Natural killer cell (primary cell): ENCODE measurements at regions not wholly inside any gene's neighbourhood (a gene's known extent, or its start where the extent isn't known, plus 50 kb on each side); places are given as distances from the start of the nearest gene placed in this dataset.

Experiments
- ATAC-seq, 3 donors: fragments of 150-1000 bp in 2 of 3; fragments of 200-7000 bp in 1 of 3; cut with Tn5 transposase; 1 replicate in 1 of 3; 2 replicates in 2 of 3; pipeline ENCODE4 v1.10.0; 2021; ENCODE audit warnings: mild to moderate bottlenecking in 2 of 3, moderate library complexity in 2 of 3
- DNase-seq, 2 donors: peaks; one replicate each; pipeline versions ENCODE4 v3.0.0 to v3.0.0-alpha.2; 2013 to 2021; ENCODE audit warnings: mixed read lengths in 1 of 2
- H3K27ac ChIP-seq: one replicate; pipeline ENCODE4 v1.5.1; 2013; ENCODE audit warnings: mild to moderate bottlenecking, low read length
- H3K27me3 ChIP-seq: one replicate; pipeline ENCODE4 v1.6.1; 2013; ENCODE audit warnings: low read length; ENCODE audit not compliant: control insufficient read depth, insufficient read depth
- H3K36me3 ChIP-seq: one replicate; pipeline ENCODE4 v1.6.1; 2013; ENCODE audit warnings: low read length; ENCODE audit not compliant: control insufficient read depth, insufficient read depth
- H3K4me1 ChIP-seq: one replicate; pipeline ENCODE4 v1.6.1; 2013; ENCODE audit warnings: low read length; ENCODE audit not compliant: control insufficient read depth, insufficient read depth
- H3K4me3 ChIP-seq: one replicate; pipeline ENCODE4 v1.5.1; 2013; ENCODE audit warnings: low read length
- H3K9me3 ChIP-seq: one replicate; pipeline ENCODE4 v1.6.1; 2013; ENCODE audit warnings: low read length; ENCODE audit not compliant: control insufficient read depth, insufficient read depth
- H3K27ac Mint-ChIP-seq, 2 donors: one replicate each; pipeline ENCODE4 v1.8.0; 2022; ENCODE audit warnings: mild to moderate bottlenecking in 2 of 2, mixed read lengths in 2 of 2, moderate library complexity in 1 of 2
- H3K27me3 Mint-ChIP-seq, 2 donors: one replicate each; pipeline ENCODE4 v1.8.0; 2022; ENCODE audit warnings: low read depth in 2 of 2, mixed read lengths in 2 of 2
- H3K36me3 Mint-ChIP-seq: one replicate; pipeline ENCODE4 v1.8.0; 2022; ENCODE audit warnings: mixed read lengths
- H3K4me1 Mint-ChIP-seq, 2 donors: one replicate each; pipeline ENCODE4 v1.8.0; 2022; ENCODE audit warnings: mixed read lengths in 2 of 2
- H3K4me3 Mint-ChIP-seq: one replicate; pipeline ENCODE4 v1.8.0; 2022; ENCODE audit warnings: mild to moderate bottlenecking, moderate library complexity, mixed read lengths
- H3K9me3 Mint-ChIP-seq, 2 donors: one replicate each; pipeline ENCODE4 v1.8.0; 2022; ENCODE audit warnings: mixed read lengths in 2 of 2
- WGBS: methylation state at CpG from one replicate; pipeline ENCODE4 v1.1.7; 2013; ENCODE audit warnings: missing lambda C conversion rate; ENCODE audit not compliant: insufficient coverage; 5-methylcytosine and 5-hydroxymethylcytosine counted together
- intact Hi-C: fragments of 100-400 bp; cut with micrococcal nuclease; formaldehyde crosslinking; loops from one replicate; pipeline ENCODE4 v1.14.2; 2022
- TF ChIP-seq, protein P1 (sequence below): fragments of 200-600 bp; IDR thresholded peaks from one replicate; pipeline ENCODE4 v1.8.0; 2022; ENCODE audit warnings: antibody characterized with exemption

DNA sequence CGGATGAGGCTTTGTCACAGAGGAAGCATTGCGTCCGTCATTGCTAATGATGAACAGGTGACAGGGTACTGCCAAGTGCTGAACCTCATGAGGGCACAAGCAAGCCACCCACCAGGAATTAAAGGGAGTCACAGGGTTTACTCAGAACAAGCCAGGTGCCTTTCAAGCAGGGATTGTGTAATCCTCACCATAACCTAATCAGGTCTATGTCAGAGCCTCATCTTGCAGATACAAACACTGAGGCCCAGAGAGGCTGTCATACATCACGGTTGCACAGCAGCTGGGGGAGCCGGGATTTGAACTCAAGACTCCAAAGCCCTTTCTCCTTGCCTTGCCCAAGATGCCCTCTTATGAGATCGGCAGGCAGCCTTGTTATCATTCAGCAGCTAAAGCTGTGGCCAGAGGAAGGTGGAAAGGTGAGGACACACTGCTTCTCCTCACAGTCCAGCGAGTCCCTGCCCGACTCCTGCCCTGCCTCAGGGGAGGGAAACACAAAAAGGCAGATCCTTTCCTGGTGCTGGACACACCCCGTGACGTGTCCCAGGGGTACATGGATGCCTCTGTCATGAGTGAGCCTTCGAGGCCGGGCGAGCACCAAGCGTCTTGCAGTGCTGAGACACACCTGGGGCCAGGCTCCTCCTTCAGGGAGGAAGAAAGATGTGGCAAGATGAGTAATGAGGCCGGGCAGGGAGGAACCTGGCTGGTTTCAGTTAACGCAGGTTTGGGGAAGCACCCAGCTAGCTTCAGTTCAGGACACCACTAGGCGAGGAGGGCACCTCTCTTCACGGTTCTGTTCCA is 214.9 kb downstream of the LY86 start:
- no peaks in the 10 kb centered on the region for H3K36me3 ChIP-seq
- TF ChIP-seq, protein P1, sequence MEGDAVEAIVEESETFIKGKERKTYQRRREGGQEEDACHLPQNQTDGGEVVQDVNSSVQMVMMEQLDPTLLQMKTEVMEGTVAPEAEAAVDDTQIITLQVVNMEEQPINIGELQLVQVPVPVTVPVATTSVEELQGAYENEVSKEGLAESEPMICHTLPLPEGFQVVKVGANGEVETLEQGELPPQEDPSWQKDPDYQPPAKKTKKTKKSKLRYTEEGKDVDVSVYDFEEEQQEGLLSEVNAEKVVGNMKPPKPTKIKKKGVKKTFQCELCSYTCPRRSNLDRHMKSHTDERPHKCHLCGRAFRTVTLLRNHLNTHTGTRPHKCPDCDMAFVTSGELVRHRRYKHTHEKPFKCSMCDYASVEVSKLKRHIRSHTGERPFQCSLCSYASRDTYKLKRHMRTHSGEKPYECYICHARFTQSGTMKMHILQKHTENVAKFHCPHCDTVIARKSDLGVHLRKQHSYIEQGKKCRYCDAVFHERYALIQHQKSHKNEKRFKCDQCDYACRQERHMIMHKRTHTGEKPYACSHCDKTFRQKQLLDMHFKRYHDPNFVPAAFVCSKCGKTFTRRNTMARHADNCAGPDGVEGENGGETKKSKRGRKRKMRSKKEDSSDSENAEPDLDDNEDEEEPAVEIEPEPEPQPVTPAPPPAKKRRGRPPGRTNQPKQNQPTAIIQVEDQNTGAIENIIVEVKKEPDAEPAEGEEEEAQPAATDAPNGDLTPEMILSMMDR, result no peak
- intact Hi-C loops, result no loop called here
- H3K27me3 Mint-ChIP-seq, result peaks cover 5 to 11% of the 10 kb centered on the region in 2 donors
- H3K4me3 Mint-ChIP-seq, result no peak overlapping the region
- no peak overlapping the region for H3K27ac Mint-ChIP-seq
- no peaks in the 10 kb centered on the region for H3K4me1 Mint-ChIP-seq
- H3K9me3 Mint-ChIP-seq, result no peaks in the 10 kb centered on the region
- ATAC-seq, result peak in 1 of 3 donors; percentile 56
- no peak for DNase-seq
- H3K4me3 ChIP-seq, result no peak overlapping the region
- no peaks in the 10 kb centered on the region for H3K27me3 ChIP-seq
- H3K36me3 Mint-ChIP-seq, result no peaks in the 10 kb centered on the region
- peaks cover 24% of the 10 kb centered on the region for H3K4me1 ChIP-seq
- no peak overlapping the region for H3K27ac ChIP-seq
- WGBS, result 61% methylated on average over 18 of the region's 18 CpGs
- H3K9me3 ChIP-seq, result no peaks in the 10 kb centered on the region

DNA sequence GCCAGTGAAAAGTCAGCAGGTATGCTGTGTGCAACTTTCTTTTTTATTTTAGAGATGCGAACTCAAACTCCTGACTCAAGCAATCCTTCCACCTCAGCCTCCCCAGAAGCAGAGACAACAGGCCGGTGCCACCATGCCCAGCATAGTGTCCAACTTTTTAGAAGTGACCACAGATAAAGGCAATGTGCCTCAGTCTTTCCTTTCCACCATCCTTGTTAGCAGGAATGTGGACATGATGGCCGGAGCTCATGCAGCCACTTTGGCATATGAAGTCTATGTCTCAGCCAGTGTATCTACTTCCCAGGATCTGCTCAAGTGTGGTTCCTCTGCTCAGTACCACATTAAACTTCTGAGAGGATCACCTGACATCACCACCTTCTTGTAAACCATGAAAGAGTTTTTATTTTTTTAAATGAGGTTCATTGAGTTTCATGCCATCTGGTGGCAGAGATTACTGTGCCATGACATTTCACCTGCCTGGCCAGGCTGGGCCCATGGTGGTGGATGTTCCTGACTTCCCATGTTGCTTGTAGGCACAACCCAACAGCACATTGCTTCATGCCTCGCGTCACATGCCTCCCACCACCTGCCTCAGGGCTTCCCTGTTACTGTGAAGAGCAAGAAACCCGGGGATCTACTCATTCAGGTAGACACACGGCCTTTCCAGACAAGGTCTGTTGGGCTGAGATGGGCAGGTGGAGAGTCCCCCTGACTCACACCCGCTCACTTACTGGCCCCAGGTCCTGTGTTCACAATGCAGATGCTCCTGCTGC is 216.5 kb downstream of the LY86 start:
- Histone ChIP-seq H3K27me3 (no peaks in the 10 kb centered on the region), H3K4me3 (no peak overlapping the region), H3K36me3 (no peaks in the 10 kb centered on the region), H3K27ac (no peak overlapping the region), H3K9me3 (no peaks in the 10 kb centered on the region), H3K4me1 (peaks cover 18% of the 10 kb centered on the region)
- no peaks in the 10 kb centered on the region for H3K36me3 Mint-ChIP-seq
- H3K27ac Mint-ChIP-seq, result no peak overlapping the region
- intact Hi-C loops, result no loop called here
- H3K4me3 Mint-ChIP-seq, result no peak overlapping the region
- no peaks in the 10 kb centered on the region for H3K4me1 Mint-ChIP-seq
- no peaks in the 10 kb centered on the region for H3K9me3 Mint-ChIP-seq
- TF ChIP-seq, protein P1, result no peak
- H3K27me3 Mint-ChIP-seq, result peaks cover 8 to 11% of the 10 kb centered on the region in 2 donors
- 81% methylated on average over 8 of the region's 8 CpGs for WGBS
- no peak for ATAC-seq
- DNase-seq, result no peak

DNA sequence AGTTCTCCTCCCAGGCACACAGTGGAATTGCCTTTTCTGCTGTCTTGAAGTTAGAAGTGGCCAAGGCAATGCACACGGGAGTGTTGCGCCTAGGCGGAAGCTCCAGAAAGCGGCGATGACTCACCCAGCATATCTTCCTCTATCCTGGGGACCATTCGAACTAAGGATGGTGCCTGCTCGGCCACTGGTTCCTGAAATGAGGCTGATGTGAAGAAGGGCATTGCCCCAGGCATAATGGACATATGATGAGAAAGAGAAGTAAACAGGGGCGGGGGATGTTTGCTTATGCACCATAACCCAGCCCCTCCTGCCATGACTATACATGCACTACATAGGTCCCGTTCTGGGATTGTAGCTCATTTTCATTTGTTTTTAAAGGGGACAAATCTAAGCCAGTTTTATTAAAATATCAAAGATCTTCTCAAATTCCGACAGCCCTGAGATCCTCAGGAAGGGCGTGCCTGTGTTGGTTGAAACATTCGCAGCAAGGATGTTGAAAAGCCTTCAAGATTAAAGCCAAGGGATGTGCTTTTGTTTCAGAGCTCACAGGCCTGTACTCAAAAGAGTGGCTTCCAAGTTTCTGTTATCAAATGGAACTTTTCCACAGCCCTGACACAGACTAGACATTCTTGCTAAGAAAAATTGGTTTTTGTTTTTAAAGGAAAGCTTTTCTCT is 218.5 kb downstream of the LY86 start:
- H3K4me3 ChIP-seq, result no peak overlapping the region
- H3K27me3 ChIP-seq, result no peaks in the 10 kb centered on the region
- H3K4me3 Mint-ChIP-seq, result no peak overlapping the region
- no peaks in the 10 kb centered on the region for H3K9me3 Mint-ChIP-seq
- 83% methylated on average over 11 of the region's 12 CpGs for WGBS
- peaks cover 13 to 16% of the 10 kb centered on the region in 2 donors for H3K4me1 Mint-ChIP-seq
- H3K36me3 Mint-ChIP-seq, result no peaks in the 10 kb centered on the region
- peaks cover 22% of the 10 kb centered on the region for H3K4me1 ChIP-seq
- H3K36me3 ChIP-seq, result no peaks in the 10 kb centered on the region
- H3K27ac Mint-ChIP-seq, result no peak overlapping the region
- H3K9me3 ChIP-seq, result no peaks in the 10 kb centered on the region
- peaks cover 8 to 11% of the 10 kb centered on the region in 2 donors for H3K27me3 Mint-ChIP-seq
- TF ChIP-seq, protein P1, result no peak
- DNase-seq, result peak in 1 of 2 donors; percentile 13
- peak; percentile 11 to 74 (median 39) for ATAC-seq
- H3K27ac ChIP-seq, result no peak overlapping the region
- intact Hi-C loops, result no loop called here
